ENCODE measurements at regions not wholly inside any gene's neighbourhood (a gene's known extent, or its start where the extent isn't known, plus 50 kb on each side); places are given as distances from the start of the nearest gene placed in this dataset.
A peak's percentile ranks its signal among the peaks of the same experiment; 100 is the strongest.

DNA sequence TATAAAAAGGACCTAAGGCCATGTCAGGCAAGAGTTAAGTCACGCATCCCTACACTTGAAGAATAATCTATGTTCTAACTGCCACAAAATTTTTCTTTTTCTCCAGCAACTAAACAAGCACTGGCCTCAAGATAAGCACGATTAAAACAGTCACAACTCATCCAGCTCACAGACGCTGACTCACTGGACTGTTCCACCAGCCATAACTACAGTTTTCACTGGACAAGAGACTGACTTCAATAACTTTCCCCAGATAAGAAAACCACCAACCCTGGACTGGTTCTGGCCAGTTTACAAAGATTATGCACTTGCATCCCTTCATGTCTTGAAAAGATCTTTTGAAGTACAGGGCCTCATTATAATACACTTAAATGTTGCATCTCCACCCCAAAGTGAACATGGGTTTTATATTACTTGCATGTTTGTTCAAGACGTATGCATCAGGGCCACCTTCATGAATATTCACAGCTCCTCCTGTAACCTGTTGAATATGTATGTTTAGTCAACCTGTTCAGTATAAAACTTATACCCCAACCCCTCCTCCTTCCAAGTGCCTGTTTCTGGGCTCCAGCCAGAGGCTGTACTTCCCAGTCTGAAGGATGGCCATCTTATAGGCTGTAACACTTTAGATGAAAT lies 129.3 kb upstream of the EPB41L4A start:
- intact Hi-C loops (cut with DNase I), result no loop called here
- Histone ChIP-seq H3K9me3 (no peaks in the 10 kb centered on the region), H3K4me1 (no peaks in the 10 kb centered on the region), H3K27ac (no peak overlapping the region), H3K4me3 (no peak overlapping the region), H3K27me3 (ENCODE audit: insufficient read depth in 3 of 3, low read length in 2 of 3) (no peaks in the 10 kb centered on the region), H3K36me3 (ENCODE audit: insufficient read depth in 1 of 2, low read depth in 1 of 2) (no peaks in the 10 kb centered on the region)
- WGBS, 3 donors, result 68 to 75% (median 74%) methylated on average over 4 of the region's 4 CpGs
- TF ChIP-seq, protein P1, sequence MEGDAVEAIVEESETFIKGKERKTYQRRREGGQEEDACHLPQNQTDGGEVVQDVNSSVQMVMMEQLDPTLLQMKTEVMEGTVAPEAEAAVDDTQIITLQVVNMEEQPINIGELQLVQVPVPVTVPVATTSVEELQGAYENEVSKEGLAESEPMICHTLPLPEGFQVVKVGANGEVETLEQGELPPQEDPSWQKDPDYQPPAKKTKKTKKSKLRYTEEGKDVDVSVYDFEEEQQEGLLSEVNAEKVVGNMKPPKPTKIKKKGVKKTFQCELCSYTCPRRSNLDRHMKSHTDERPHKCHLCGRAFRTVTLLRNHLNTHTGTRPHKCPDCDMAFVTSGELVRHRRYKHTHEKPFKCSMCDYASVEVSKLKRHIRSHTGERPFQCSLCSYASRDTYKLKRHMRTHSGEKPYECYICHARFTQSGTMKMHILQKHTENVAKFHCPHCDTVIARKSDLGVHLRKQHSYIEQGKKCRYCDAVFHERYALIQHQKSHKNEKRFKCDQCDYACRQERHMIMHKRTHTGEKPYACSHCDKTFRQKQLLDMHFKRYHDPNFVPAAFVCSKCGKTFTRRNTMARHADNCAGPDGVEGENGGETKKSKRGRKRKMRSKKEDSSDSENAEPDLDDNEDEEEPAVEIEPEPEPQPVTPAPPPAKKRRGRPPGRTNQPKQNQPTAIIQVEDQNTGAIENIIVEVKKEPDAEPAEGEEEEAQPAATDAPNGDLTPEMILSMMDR (IDR thresholded peaks at IDR 0.05), result no peak
- no peak for DNase-seq
- ATAC-seq, result no peak

DNA sequence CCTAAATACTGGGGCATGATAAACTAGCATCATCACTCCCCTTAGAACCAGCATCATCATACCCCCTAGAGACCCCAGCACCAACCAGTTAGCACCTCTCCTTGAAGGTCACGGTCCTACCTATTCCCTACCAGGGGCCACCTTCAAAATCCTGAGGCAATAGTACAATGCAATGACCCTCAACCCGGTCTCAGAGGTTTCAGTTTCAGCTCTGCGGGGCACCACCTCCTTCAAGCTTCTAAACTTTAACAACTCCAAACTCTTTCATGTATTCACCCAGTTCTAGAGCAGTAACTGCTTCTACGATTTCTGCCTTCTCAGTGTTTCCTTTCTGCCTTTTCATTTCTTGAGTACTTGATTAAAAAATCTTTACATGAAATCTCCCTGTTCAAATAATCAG lies 130.1 kb upstream of the EPB41L4A start:
- intact Hi-C loops (cut with DNase I), result no loop called here
- Histone ChIP-seq H3K4me3 (no peak overlapping the region), H3K4me1 (no peaks in the 10 kb centered on the region), H3K27me3 (ENCODE audit: insufficient read depth in 3 of 3, low read length in 2 of 3) (no peaks in the 10 kb centered on the region), H3K9me3 (no peaks in the 10 kb centered on the region), H3K27ac (no peak overlapping the region), H3K36me3 (ENCODE audit: insufficient read depth in 1 of 2, low read depth in 1 of 2) (no peaks in the 10 kb centered on the region)
- ATAC-seq (no peak), DNase-seq (no peak)
- 75 to 81% (median 78%) methylated on average over 4 of the region's 4 CpGs for WGBS, 3 donors
- TF ChIP-seq, protein P1 (IDR thresholded peaks at IDR 0.05), result no peak

DNA sequence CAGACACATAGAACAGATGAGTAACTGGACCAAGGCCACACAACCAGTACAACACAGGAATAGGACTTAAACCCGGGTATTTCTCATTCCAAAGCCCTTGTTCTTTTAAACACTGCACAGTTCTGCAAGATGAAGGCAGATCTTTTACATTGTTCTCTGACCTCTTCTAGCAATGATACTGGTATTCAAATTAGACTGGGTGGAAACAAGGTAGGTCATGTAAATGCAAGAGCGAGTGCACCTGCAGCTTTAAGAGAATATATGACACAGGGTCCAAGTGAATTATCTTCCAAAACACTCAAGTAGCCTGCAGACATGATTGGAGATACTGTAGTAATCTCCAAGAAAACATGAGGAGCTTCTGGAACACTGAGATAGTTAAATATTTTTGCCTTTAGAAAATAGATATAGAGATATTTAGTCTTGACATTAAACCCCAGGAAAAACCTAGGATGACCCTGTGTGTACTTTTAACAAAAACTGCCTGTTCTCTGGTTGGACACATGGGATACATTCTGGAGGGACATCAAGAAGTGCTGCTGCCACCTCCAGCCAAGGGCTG lies 130.6 kb upstream of the EPB41L4A start:
- Histone ChIP-seq H3K27ac (no peak overlapping the region), H3K4me3 (no peak overlapping the region), H3K27me3 (ENCODE audit: insufficient read depth in 3 of 3, low read length in 2 of 3) (no peaks in the 10 kb centered on the region), H3K9me3 (no peaks in the 10 kb centered on the region), H3K4me1 (no peaks in the 10 kb centered on the region), H3K36me3 (ENCODE audit: insufficient read depth in 1 of 2, low read depth in 1 of 2) (no peaks in the 10 kb centered on the region)
- no peak for DNase-seq
- intact Hi-C loops (cut with DNase I), result loop anchor here (2.0 to 10.0 kb wide), 4 partner anchors 207 to 1055 kb away; partner anchors contain the start of gene REEP5 (in 1 of the 2)
- ATAC-seq, result no peak
- TF ChIP-seq, protein P1 (IDR thresholded peaks at IDR 0.05), result no peak
- WGBS, 3 donors, result 55 to 71% (median 60%) methylated on average over 2 of the region's 2 CpGs

DNA sequence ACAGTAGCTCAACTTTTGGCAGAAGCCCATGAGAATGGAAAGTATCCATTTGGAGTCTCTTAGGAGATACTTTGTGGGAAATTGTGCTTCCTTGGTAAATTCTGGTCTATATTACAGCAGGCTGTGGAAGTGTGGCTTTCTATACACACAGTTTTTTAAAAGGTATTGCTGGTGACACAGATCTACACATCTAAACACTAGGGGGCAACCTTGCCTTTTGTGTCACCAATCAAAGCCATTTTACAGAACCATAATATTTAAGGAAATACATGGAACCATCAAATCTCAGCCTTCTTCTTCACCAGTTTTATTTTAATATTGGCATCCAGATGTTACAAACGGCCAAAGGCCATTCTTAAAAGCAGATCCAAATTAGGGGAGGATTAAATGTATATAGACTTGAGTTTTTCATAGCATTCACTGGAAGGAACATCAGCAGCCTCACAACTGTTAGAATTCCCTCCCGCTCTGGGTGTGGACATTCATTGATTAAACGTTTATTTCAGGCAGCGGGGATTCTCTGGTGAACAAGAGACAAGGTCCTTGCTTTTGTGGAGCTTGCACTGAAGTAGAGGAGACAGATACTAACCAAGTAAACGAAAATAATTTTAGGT lies 132.4 kb upstream of the EPB41L4A start:
- no peak for DNase-seq
- no peak overlapping the region for H3K4me3 ChIP-seq
- H3K9me3 ChIP-seq, result no peaks in the 10 kb centered on the region
- no peak overlapping the region for H3K27ac ChIP-seq
- 29 to 39% (median 31%) methylated on average over 5 of the region's 5 CpGs for WGBS, 3 donors
- no peaks in the 10 kb centered on the region for H3K4me1 ChIP-seq
- peak in 3 of 4 donors; percentile 64 to 91 (median 69) for ATAC-seq
- H3K27me3 ChIP-seq (ENCODE audit: insufficient read depth in 3 of 3, low read length in 2 of 3), result no peaks in the 10 kb centered on the region
- TF ChIP-seq, protein P1 (IDR thresholded peaks at IDR 0.05), result peak; percentile 78
- no peaks in the 10 kb centered on the region for H3K36me3 ChIP-seq (ENCODE audit: insufficient read depth in 1 of 2, low read depth in 1 of 2)
- intact Hi-C loops (cut with DNase I), result loop anchor here (1.0 to 10.0 kb wide), 5 partner anchors 205 to 1053 kb away; partner anchors contain the start of gene REEP5 (in 1 of the 2)
